Keratinocyte (primary cell): ENCODE measurements at regions not wholly inside any gene's neighbourhood (a gene's known extent, or its start where the extent isn't known, plus 50 kb on each side); places are given as distances from the start of the nearest gene placed in this dataset.

Experiments used
- DNase-seq: peaks from one replicate; pipeline ENCODE4 v3.0.0-alpha.2; 2011; ENCODE audit warnings: low read depth, missing footprints, low spot score
- FAIRE-seq: peaks from 2 replicates; lab custom pipeline; 2011; peaks lifted over from hg19 to GRCh38; lab: Jason Lieb, UNC
- H2AFZ ChIP-seq: 2 replicates; pipeline ENCODE4 v1.6.0; 2012; ENCODE audit warnings: low read length, control low read depth, inconsistent platforms; ENCODE audit not compliant: control insufficient read depth
- H3K27ac ChIP-seq: 2 replicates; pipeline ENCODE4 v1.5.1; 2011; ENCODE audit warnings: low read length; ENCODE audit not compliant: control insufficient read depth, insufficient read depth
- H3K27me3 ChIP-seq: 3 replicates; pipeline ENCODE4 v1.6.0; 2011; ENCODE audit warnings: low read length; ENCODE audit not compliant: control insufficient read depth, insufficient read depth; ENCODE audit errors: extremely low read depth
- H3K36me3 ChIP-seq, 2 experiments: 2 replicates in 1 of 2; 3 replicates in 1 of 2; pipeline ENCODE4 v1.5.1; 2011; ENCODE audit warnings: low read length in 2 of 2, mild to moderate bottlenecking in 1 of 2; ENCODE audit not compliant: control insufficient read depth in 2 of 2, insufficient read depth in 2 of 2; ENCODE audit errors: extremely low read depth in 1 of 2
- H3K4me1 ChIP-seq: 3 replicates; pipeline ENCODE4 v1.5.1; 2011; ENCODE audit warnings: low read length; ENCODE audit not compliant: control insufficient read depth, insufficient read depth; ENCODE audit errors: extremely low read depth
- H3K4me2 ChIP-seq: 3 replicates; pipeline ENCODE4 v1.6.0; 2011; ENCODE audit warnings: low read depth, low read length; ENCODE audit not compliant: control insufficient read depth, insufficient read depth; ENCODE audit errors: extremely low read depth
- H3K4me3 ChIP-seq, 3 experiments: fragments of 200-600 bp in 1 of 3; sonication (generic) in 1 of 3; 2 replicates in 2 of 3; 3 replicates in 1 of 3; pipeline ENCODE4 v1.5.1; 2011 to 2016; ENCODE audit warnings: low read length in 3 of 3, mild to moderate bottlenecking in 3 of 3, control low read depth in 2 of 3, inconsistent platforms in 1 of 3, low read depth in 1 of 3, mixed read lengths in 1 of 3, mixed run types in 1 of 3, moderate library complexity in 1 of 3; ENCODE audit not compliant: control insufficient read depth in 2 of 3, insufficient read depth in 2 of 3; ENCODE audit errors: extremely low read depth in 1 of 3
- H3K79me2 ChIP-seq: 2 replicates; pipeline ENCODE4 v1.6.0; 2012; ENCODE audit warnings: low read length; ENCODE audit not compliant: control insufficient read depth, insufficient read depth
- H3K9ac ChIP-seq: 3 replicates; pipeline ENCODE4 v1.6.0; 2011; ENCODE audit warnings: low read length; ENCODE audit not compliant: control insufficient read depth, insufficient read depth; ENCODE audit errors: extremely low read depth
- H3K9me1 ChIP-seq: 3 replicates; pipeline ENCODE4 v1.6.0; 2011; ENCODE audit warnings: low read length; ENCODE audit not compliant: control insufficient read depth, insufficient read depth; ENCODE audit errors: extremely low read depth
- H3K9me3 ChIP-seq: 2 replicates; pipeline ENCODE4 v1.5.1; 2012; ENCODE audit warnings: low read depth, low read length; ENCODE audit not compliant: control insufficient read depth
- H4K20me1 ChIP-seq: 3 replicates; pipeline ENCODE4 v1.6.0; 2011; ENCODE audit warnings: low read length; ENCODE audit not compliant: control insufficient read depth, insufficient read depth; ENCODE audit errors: extremely low read depth
- EZH2 ChIP-seq: IDR thresholded peaks from one replicate; pipeline ENCODE4 v1.6.1; 2012; ENCODE audit warnings: inconsistent platforms, mild to moderate bottlenecking, low read length, moderate library complexity
- dilution Hi-C: fragments of 300-500 bp; cut with MboI; formaldehyde crosslinking; loops from one replicate; pipeline ENCODE4 v1.7.0; 2020; ENCODE audit warnings: low sequenced_read_pairs; ENCODE audit not compliant: extremely low pct_ligation_motif_present
- TF ChIP-seq, protein P1 (sequence below), 3 experiments: IDR thresholded peaks in 1 of 3; conservative IDR thresholded peaks in 1 of 3; optimal IDR thresholded peaks in 1 of 3; 2 replicates in 2 of 3; 3 replicates in 1 of 3; pipeline versions ENCODE3 to v1.5.1; 2011; ENCODE audit warnings: low read length in 3 of 3, mild to moderate bottlenecking in 3 of 3, moderate library complexity in 2 of 3, control low read depth in 1 of 3, inconsistent platforms in 1 of 3; ENCODE audit not compliant: insufficient read depth in 2 of 3; ENCODE audit errors: extremely low read depth in 1 of 3

DNA sequence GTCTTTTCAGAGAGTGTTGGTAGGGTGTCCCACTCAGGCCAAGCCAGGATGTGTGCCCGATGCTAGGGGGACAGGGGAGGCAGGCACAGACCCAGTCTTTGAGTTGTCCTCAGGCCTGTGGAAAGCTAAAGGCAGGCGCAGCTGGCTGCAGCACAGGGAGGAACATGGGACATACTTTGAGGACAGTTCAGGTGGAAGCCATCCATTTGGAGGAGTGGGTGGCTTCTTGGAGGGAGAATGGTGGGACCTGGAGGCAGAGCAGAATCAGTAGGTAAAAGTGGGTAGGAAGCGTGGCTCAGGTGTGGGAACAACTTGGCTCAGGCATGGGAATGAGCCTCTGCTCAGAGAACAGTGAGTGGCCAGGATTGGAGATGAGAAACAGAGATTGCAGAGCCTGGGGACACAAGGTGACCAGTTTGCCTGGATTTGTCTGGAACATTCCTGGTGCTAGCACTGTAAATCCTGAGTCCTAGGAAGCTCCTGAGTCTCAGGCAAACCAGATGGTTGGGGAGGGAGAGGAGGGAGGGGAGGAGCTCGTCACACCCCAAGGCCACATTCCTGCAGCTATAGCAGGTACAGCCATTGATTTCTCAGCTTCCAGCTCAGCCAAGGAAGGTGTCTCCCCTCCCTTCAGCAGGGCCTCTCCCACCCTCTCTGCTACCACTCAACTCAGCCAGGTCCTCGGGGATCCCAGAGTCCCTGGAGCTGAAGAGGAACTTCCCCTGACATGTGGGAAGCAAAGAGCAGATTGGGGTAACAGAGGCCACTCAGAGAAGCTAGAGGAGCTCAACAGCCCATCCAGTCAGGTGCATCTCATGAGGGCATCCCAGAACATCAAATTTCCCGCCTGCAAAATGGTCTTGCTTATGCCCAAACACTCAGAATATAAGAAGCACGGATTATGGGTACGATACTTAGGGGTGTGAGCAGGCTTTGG lies 65.2 kb upstream of the TINAGL1 start:
- no peaks in the 10 kb centered on the region for H4K20me1 ChIP-seq
- H3K9me1 ChIP-seq: no peaks in the 10 kb centered on the region
- H3K79me2 ChIP-seq: no peaks in the 10 kb centered on the region
- dilution Hi-C loops: no loop called here
- H3K27me3 ChIP-seq: peaks cover 4% of the 10 kb centered on the region
- peaks cover 15% of the 10 kb centered on the region for H3K4me1 ChIP-seq
- H3K4me2 ChIP-seq: no peak overlapping the region
- no peak overlapping the region for H2AFZ ChIP-seq
- no peak for DNase-seq
- no peak overlapping the region for H3K27ac ChIP-seq
- FAIRE-seq: no peak
- peaks cover 2% of the 10 kb centered on the region for H3K9me3 ChIP-seq
- no peaks in the 10 kb centered on the region for H3K36me3 ChIP-seq
- TF ChIP-seq, protein P1, sequence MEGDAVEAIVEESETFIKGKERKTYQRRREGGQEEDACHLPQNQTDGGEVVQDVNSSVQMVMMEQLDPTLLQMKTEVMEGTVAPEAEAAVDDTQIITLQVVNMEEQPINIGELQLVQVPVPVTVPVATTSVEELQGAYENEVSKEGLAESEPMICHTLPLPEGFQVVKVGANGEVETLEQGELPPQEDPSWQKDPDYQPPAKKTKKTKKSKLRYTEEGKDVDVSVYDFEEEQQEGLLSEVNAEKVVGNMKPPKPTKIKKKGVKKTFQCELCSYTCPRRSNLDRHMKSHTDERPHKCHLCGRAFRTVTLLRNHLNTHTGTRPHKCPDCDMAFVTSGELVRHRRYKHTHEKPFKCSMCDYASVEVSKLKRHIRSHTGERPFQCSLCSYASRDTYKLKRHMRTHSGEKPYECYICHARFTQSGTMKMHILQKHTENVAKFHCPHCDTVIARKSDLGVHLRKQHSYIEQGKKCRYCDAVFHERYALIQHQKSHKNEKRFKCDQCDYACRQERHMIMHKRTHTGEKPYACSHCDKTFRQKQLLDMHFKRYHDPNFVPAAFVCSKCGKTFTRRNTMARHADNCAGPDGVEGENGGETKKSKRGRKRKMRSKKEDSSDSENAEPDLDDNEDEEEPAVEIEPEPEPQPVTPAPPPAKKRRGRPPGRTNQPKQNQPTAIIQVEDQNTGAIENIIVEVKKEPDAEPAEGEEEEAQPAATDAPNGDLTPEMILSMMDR (optimal IDR thresholded peaks at IDR 0.05 in 1 of 3, IDR thresholded peaks at IDR 0.05 in 1 of 3, conservative IDR thresholded peaks at IDR 0.05 in 1 of 3; ENCODE audit: extremely low read depth in 1 of 3, insufficient read depth in 2 of 3, low read length in 3 of 3): no peak
- no peak overlapping the region for H3K9ac ChIP-seq
- H3K4me3 ChIP-seq: no peak overlapping the region

GRCh38 chr1:31511848-31512615 lies 64.3 kb upstream of the TINAGL1 start:
- FAIRE-seq (no peak), DNase-seq (no peak)
- dilution Hi-C loops: no loop called here
- H3K36me3 ChIP-seq: no peaks in the 10 kb centered on the region
- no peaks in the 10 kb centered on the region for H3K79me2 ChIP-seq
- no peak overlapping the region for H3K9ac ChIP-seq
- H2AFZ ChIP-seq: no peak overlapping the region
- H3K4me2 ChIP-seq: no peak overlapping the region
- no peaks in the 10 kb centered on the region for H3K9me1 ChIP-seq
- H4K20me1 ChIP-seq: no peaks in the 10 kb centered on the region
- H3K27ac ChIP-seq: no peak overlapping the region
- peaks cover 15% of the 10 kb centered on the region for H3K4me1 ChIP-seq
- no peak overlapping the region for H3K4me3 ChIP-seq
- H3K9me3 ChIP-seq: peaks cover 2% of the 10 kb centered on the region
- TF ChIP-seq, protein P1 (optimal IDR thresholded peaks at IDR 0.05 in 1 of 3, IDR thresholded peaks at IDR 0.05 in 1 of 3, conservative IDR thresholded peaks at IDR 0.05 in 1 of 3; ENCODE audit: extremely low read depth in 1 of 3, insufficient read depth in 2 of 3, low read length in 3 of 3): no peak
- TF ChIP-seq EZH2: no peak
- H3K27me3 ChIP-seq: peaks cover 4% of the 10 kb centered on the region
